ENCODE measurements at regions not wholly inside any gene's neighbourhood (a gene's known extent, or its start where the extent isn't known, plus 50 kb on each side); places are given as distances from the start of the nearest gene placed in this dataset.

GRCh38 chr15:31267161-31268107, 59.2 kb upstream of the KLF13 start:
- intact Hi-C loops (cut with DNase I): no loop called here
- Histone ChIP-seq H3K9me3 (no peaks in the 10 kb centered on the region), H3K27me3 (no peaks in the 10 kb centered on the region), H3K4me1 (peaks cover 34% of the 10 kb centered on the region), H3K27ac (no peak overlapping the region), H3K36me3 (no peaks in the 10 kb centered on the region), H3K4me3 (no peak overlapping the region)
- TF ChIP-seq POLR2AphosphoS5 (IDR thresholded peaks at IDR 0.05; ENCODE audit: insufficient read depth in 1 of 2, low read depth in 1 of 2) (no peak), CTCF (IDR thresholded peaks at IDR 0.05) (no peak), POLR2A (IDR thresholded peaks at IDR 0.05) (no peak)
- peak; percentile 77 to 88 for DNase-seq (ENCODE audit: extremely low spot score in 2 of 2)

GRCh38 chr15:31268108-31268501, 58.5 kb upstream of the KLF13 start:
- peaks cover 30% of the 10 kb centered on the region for H3K4me1 ChIP-seq
- peak; percentile 52 to 55 for DNase-seq (ENCODE audit: extremely low spot score in 2 of 2)
- no peak overlapping the region for H3K27ac ChIP-seq
- H3K27me3 ChIP-seq: no peaks in the 10 kb centered on the region
- no peak overlapping the region for H3K4me3 ChIP-seq
- intact Hi-C loops (cut with DNase I): no loop called here
- TF ChIP-seq CTCF (IDR thresholded peaks at IDR 0.05) (no peak), POLR2A (IDR thresholded peaks at IDR 0.05) (no peak), POLR2AphosphoS5 (IDR thresholded peaks at IDR 0.05; ENCODE audit: insufficient read depth in 1 of 2, low read depth in 1 of 2) (no peak)
- no peaks in the 10 kb centered on the region for H3K36me3 ChIP-seq
- no peaks in the 10 kb centered on the region for H3K9me3 ChIP-seq

- TF ChIP-seq POLR2A (IDR thresholded peaks at IDR 0.05): no peak
- no peak for TF ChIP-seq POLR2AphosphoS5 (IDR thresholded peaks at IDR 0.05; ENCODE audit: insufficient read depth in 1 of 2, low read depth in 1 of 2)
- TF ChIP-seq CTCF (IDR thresholded peaks at IDR 0.05): no peak
- H3K4me3 ChIP-seq: no peak overlapping the region
- peaks cover 20% of the 10 kb centered on the region for H3K4me1 ChIP-seq
- peak; percentile 70 to 83 for DNase-seq (ENCODE audit: extremely low spot score in 2 of 2)
- no peaks in the 10 kb centered on the region for H3K36me3 ChIP-seq
- H3K27ac ChIP-seq: no peak overlapping the region
- H3K27me3 ChIP-seq: no peaks in the 10 kb centered on the region
- intact Hi-C loops (cut with DNase I): no loop called here
- no peaks in the 10 kb centered on the region for H3K9me3 ChIP-seq
Measured at GRCh38 chr15:31268911-31269784, 57.5 kb upstream of the KLF13 start.

GRCh38 chr15:31269816-31270575, 56.6 kb upstream of the KLF13 start:
- Histone ChIP-seq H3K27ac (no peak overlapping the region), H3K4me3 (no peak overlapping the region), H3K36me3 (no peaks in the 10 kb centered on the region), H3K27me3 (no peaks in the 10 kb centered on the region), H3K9me3 (no peaks in the 10 kb centered on the region), H3K4me1 (peaks cover 16% of the 10 kb centered on the region)
- DNase-seq (ENCODE audit: extremely low spot score in 2 of 2): peak; percentile 49
- TF ChIP-seq POLR2A (IDR thresholded peaks at IDR 0.05): no peak
- no peak for TF ChIP-seq CTCF (IDR thresholded peaks at IDR 0.05)
- no peak for TF ChIP-seq POLR2AphosphoS5 (IDR thresholded peaks at IDR 0.05; ENCODE audit: insufficient read depth in 1 of 2, low read depth in 1 of 2)
- intact Hi-C loops (cut with DNase I): no loop called here
